ENCODE measurements at regions not wholly inside any gene's neighbourhood (a gene's known extent, or its start where the extent isn't known, plus 50 kb on each side); places are given as distances from the start of the nearest gene placed in this dataset.

DNA sequence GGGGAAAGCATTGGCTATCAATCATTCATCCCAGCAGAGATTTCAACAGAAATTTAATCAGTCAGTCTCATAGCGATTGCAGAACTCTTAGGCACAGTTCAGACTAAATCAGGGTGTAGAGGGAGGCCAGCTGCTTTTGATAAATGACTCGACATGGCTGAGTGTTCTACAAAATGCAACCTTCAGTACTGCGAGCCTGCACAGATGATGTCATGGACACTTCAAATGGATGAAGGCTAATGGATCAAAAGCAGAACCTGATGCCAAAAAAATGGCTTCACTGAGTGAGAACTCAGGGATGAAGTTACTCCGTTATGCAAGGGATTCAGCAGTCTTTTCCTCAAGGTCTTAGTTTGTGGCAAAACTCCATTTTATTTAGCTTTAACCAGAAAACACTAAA, 167.3 kb downstream of the DACT1 start:
- TF ChIP-seq, protein P1, sequence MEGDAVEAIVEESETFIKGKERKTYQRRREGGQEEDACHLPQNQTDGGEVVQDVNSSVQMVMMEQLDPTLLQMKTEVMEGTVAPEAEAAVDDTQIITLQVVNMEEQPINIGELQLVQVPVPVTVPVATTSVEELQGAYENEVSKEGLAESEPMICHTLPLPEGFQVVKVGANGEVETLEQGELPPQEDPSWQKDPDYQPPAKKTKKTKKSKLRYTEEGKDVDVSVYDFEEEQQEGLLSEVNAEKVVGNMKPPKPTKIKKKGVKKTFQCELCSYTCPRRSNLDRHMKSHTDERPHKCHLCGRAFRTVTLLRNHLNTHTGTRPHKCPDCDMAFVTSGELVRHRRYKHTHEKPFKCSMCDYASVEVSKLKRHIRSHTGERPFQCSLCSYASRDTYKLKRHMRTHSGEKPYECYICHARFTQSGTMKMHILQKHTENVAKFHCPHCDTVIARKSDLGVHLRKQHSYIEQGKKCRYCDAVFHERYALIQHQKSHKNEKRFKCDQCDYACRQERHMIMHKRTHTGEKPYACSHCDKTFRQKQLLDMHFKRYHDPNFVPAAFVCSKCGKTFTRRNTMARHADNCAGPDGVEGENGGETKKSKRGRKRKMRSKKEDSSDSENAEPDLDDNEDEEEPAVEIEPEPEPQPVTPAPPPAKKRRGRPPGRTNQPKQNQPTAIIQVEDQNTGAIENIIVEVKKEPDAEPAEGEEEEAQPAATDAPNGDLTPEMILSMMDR (IDR thresholded peaks at IDR 0.05) = no peak
- TF ChIP-seq RCOR1 (IDR thresholded peaks at IDR 0.05; ENCODE audit: low read length) (0 out of 2 replicates have a peak, but pooled peaks have one; percentile 12), TAF1 (IDR thresholded peaks at IDR 0.05; ENCODE audit: borderline replicate concordance, low read depth, low read length) (no peak), SIN3A (IDR thresholded peaks at IDR 0.05; ENCODE audit: borderline replicate concordance, low read depth, low read length) (no peak), RAD21 (IDR thresholded peaks at IDR 0.05; ENCODE audit: low read length) (no peak), EP300 (IDR thresholded peaks at IDR 0.05; ENCODE audit: borderline replicate concordance in 1 of 2, low read depth in 1 of 2, low read length in 1 of 2) (peak; percentile 36 to 51; a peak in 1 of 4 replicates)
- TF ChIP-seq, protein P2, sequence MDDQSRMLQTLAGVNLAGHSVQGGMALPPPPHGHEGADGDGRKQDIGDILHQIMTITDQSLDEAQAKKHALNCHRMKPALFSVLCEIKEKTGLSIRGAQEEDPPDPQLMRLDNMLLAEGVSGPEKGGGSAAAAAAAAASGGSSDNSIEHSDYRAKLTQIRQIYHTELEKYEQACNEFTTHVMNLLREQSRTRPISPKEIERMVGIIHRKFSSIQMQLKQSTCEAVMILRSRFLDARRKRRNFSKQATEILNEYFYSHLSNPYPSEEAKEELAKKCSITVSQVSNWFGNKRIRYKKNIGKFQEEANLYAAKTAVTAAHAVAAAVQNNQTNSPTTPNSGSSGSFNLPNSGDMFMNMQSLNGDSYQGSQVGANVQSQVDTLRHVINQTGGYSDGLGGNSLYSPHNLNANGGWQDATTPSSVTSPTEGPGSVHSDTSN (IDR thresholded peaks at IDR 0.05) = peak; percentile 81
- TF ChIP-seq, protein P3, sequence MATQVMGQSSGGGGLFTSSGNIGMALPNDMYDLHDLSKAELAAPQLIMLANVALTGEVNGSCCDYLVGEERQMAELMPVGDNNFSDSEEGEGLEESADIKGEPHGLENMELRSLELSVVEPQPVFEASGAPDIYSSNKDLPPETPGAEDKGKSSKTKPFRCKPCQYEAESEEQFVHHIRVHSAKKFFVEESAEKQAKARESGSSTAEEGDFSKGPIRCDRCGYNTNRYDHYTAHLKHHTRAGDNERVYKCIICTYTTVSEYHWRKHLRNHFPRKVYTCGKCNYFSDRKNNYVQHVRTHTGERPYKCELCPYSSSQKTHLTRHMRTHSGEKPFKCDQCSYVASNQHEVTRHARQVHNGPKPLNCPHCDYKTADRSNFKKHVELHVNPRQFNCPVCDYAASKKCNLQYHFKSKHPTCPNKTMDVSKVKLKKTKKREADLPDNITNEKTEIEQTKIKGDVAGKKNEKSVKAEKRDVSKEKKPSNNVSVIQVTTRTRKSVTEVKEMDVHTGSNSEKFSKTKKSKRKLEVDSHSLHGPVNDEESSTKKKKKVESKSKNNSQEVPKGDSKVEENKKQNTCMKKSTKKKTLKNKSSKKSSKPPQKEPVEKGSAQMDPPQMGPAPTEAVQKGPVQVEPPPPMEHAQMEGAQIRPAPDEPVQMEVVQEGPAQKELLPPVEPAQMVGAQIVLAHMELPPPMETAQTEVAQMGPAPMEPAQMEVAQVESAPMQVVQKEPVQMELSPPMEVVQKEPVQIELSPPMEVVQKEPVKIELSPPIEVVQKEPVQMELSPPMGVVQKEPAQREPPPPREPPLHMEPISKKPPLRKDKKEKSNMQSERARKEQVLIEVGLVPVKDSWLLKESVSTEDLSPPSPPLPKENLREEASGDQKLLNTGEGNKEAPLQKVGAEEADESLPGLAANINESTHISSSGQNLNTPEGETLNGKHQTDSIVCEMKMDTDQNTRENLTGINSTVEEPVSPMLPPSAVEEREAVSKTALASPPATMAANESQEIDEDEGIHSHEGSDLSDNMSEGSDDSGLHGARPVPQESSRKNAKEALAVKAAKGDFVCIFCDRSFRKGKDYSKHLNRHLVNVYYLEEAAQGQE (IDR thresholded peaks at IDR 0.05; ENCODE audit: low read depth, low read length) = no peak
